Body of pancreas (tissue), 4 donors: ENCODE measurements at regions not wholly inside any gene's neighbourhood (a gene's known extent, or its start where the extent isn't known, plus 50 kb on each side); places are given as distances from the start of the nearest gene placed in this dataset.

Source experiments
- POLR2A ChIP-seq, 3 donors: fragments of 450-650 bp; IDR thresholded peaks; one replicate each; pipeline ENCODE4 v1.6.1; 2016; ENCODE audit warnings: antibody characterized with exemption in 3 of 3, mild to moderate bottlenecking in 2 of 3
- TF ChIP-seq, protein P1 (sequence below), 7 experiments: fragments of 450-650 bp in 4 of 7; fragments of 200-600 bp in 3 of 7; sonication (generic) in 3 of 7; IDR thresholded peaks; one replicate each; pipeline ENCODE4 v1.5.1; 2016 to 2019; ENCODE audit warnings: antibody characterized with exemption in 7 of 7

DNA sequence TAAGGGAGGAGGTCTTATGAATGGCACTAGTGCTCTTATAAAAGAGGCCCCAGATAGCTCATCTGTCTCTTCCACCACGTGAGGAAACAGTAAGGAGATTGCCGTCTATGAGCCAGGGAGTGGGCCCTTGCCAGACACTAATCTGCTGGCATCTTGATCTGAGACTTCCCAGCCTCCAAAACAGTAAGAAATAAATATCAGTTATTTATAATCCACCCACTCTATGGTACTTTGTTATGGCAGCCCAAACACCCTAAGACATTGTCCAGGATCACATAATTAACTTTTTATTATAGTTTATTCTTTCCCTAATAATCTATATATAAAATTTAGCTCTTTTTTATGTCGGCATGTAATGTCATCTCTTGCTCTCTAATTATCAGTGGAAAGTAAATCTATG is 144.0 kb upstream of the IRF2BP2 start:
- TF ChIP-seq, protein P1, sequence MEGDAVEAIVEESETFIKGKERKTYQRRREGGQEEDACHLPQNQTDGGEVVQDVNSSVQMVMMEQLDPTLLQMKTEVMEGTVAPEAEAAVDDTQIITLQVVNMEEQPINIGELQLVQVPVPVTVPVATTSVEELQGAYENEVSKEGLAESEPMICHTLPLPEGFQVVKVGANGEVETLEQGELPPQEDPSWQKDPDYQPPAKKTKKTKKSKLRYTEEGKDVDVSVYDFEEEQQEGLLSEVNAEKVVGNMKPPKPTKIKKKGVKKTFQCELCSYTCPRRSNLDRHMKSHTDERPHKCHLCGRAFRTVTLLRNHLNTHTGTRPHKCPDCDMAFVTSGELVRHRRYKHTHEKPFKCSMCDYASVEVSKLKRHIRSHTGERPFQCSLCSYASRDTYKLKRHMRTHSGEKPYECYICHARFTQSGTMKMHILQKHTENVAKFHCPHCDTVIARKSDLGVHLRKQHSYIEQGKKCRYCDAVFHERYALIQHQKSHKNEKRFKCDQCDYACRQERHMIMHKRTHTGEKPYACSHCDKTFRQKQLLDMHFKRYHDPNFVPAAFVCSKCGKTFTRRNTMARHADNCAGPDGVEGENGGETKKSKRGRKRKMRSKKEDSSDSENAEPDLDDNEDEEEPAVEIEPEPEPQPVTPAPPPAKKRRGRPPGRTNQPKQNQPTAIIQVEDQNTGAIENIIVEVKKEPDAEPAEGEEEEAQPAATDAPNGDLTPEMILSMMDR (IDR thresholded peaks at IDR 0.05), result no peak
- no peak for TF ChIP-seq POLR2A (IDR thresholded peaks at IDR 0.05)
